GM19372 (cell line): ENCODE measurements at regions not wholly inside any gene's neighbourhood (a gene's known extent, or its start where the extent isn't known, plus 50 kb on each side); places are given as distances from the start of the nearest gene placed in this dataset.

Source experiments
- ATAC-seq: cut with Tn5 transposase; IDR thresholded peaks from one replicate; pipeline ENCODE4 v1.9.1; 2021; ENCODE audit warnings: mild to moderate bottlenecking, low read depth, moderate library complexity; ENCODE audit not compliant: unreplicated experiment

GRCh38 chr16:79658301-79659033 lies 57.9 kb upstream of the MAF start:
- no peak for ATAC-seq

- no peak for ATAC-seq
Measured at GRCh38 chr16:79656553-79657115, 56.1 kb upstream of the MAF start.

DNA sequence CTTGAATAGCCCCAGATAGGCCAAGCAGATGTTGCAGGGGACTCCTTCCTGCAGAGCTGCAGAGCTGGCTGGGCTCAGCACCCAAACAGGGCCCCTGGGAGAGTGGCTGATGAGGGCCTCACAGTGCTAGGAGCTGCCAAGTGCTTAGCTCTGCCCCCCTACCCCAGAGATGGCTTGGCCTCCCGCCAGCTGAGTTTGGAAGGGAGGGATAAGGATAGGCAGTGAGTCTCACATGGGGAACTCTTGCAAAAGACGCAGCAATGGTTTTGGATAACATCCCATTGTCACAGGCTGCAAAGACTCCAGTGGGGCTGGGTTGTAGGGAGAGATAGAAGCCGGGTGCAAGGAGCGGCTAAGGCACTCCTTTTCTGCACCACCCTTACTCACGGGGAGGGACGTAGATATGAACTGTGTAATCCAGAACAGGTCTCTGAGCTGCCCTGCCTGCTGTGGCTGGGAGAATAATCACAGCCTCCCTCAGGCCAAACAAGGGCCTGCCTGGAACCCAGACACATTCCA lies 52.9 kb upstream of the MAF start:
- ATAC-seq: no peak

GRCh38 chr16:79651363-79651762 lies 50.8 kb upstream of the MAF start:
- ATAC-seq: no peak
